ENCODE measurements at regions not wholly inside any gene's neighbourhood (a gene's known extent, or its start where the extent isn't known, plus 50 kb on each side); places are given as distances from the start of the nearest gene placed in this dataset.

DNA sequence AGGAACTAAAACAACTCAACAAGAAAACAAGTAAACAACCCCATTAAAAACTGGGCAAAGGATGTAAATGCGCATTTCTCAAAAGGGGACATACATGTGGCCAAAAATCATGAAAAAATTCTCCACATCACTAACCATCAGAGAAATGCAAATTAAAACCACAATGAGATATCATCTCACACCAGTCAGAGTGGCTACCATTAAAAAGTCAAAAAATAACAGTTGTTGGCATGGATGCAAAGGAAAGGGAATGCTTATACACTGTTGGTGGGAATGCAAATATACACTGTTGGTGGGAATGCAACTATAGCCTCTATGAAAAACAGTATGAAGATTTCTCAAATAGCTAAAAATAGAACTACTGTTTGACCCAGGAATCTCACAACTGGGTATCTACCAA, 60.0 kb upstream of the LANCL2 start:
- no peak for DNase-seq
- peaks cover 4% of the 10 kb centered on the region for H3K27me3 Mint-ChIP-seq (ENCODE audit: low read depth, poor library complexity)
- no peaks in the 10 kb centered on the region for H3K4me1 Mint-ChIP-seq
- H3K27ac Mint-ChIP-seq = no peak overlapping the region
- no peaks in the 10 kb centered on the region for H3K36me3 Mint-ChIP-seq (ENCODE audit: low read depth)
- TF ChIP-seq, protein P1, sequence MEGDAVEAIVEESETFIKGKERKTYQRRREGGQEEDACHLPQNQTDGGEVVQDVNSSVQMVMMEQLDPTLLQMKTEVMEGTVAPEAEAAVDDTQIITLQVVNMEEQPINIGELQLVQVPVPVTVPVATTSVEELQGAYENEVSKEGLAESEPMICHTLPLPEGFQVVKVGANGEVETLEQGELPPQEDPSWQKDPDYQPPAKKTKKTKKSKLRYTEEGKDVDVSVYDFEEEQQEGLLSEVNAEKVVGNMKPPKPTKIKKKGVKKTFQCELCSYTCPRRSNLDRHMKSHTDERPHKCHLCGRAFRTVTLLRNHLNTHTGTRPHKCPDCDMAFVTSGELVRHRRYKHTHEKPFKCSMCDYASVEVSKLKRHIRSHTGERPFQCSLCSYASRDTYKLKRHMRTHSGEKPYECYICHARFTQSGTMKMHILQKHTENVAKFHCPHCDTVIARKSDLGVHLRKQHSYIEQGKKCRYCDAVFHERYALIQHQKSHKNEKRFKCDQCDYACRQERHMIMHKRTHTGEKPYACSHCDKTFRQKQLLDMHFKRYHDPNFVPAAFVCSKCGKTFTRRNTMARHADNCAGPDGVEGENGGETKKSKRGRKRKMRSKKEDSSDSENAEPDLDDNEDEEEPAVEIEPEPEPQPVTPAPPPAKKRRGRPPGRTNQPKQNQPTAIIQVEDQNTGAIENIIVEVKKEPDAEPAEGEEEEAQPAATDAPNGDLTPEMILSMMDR (IDR thresholded peaks at IDR 0.05) = no peak
- H3K4me3 Mint-ChIP-seq = no peak overlapping the region
- H3K9me3 Mint-ChIP-seq = peaks cover 5% of the 10 kb centered on the region

DNA sequence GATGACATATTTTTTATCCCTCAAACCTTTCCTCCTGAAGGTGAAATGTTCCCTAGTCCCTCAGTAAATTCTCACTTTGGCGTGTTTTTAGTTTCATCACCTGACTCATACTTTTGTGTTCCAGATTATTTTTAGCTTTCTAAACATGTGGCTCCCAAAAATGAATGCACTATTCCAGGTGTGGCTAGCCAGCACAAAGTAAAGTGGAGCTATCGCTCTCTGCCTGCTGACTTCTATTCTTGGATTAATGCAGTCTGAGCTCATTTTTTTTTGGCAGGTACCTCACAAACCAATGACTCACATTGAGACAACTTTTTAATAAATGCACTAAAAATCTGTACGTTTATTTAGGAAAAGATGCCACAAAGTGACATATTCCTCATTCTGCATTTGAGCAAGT, 58.8 kb upstream of the LANCL2 start:
- no peak overlapping the region for H3K27ac Mint-ChIP-seq
- no peaks in the 10 kb centered on the region for H3K36me3 Mint-ChIP-seq (ENCODE audit: low read depth)
- peaks cover 4% of the 10 kb centered on the region for H3K27me3 Mint-ChIP-seq (ENCODE audit: low read depth, poor library complexity)
- peaks cover 11% of the 10 kb centered on the region for H3K9me3 Mint-ChIP-seq
- H3K4me3 Mint-ChIP-seq = no peak overlapping the region
- no peaks in the 10 kb centered on the region for H3K4me1 Mint-ChIP-seq
- no peak for DNase-seq
- TF ChIP-seq, protein P1 (IDR thresholded peaks at IDR 0.05) = no peak

DNA sequence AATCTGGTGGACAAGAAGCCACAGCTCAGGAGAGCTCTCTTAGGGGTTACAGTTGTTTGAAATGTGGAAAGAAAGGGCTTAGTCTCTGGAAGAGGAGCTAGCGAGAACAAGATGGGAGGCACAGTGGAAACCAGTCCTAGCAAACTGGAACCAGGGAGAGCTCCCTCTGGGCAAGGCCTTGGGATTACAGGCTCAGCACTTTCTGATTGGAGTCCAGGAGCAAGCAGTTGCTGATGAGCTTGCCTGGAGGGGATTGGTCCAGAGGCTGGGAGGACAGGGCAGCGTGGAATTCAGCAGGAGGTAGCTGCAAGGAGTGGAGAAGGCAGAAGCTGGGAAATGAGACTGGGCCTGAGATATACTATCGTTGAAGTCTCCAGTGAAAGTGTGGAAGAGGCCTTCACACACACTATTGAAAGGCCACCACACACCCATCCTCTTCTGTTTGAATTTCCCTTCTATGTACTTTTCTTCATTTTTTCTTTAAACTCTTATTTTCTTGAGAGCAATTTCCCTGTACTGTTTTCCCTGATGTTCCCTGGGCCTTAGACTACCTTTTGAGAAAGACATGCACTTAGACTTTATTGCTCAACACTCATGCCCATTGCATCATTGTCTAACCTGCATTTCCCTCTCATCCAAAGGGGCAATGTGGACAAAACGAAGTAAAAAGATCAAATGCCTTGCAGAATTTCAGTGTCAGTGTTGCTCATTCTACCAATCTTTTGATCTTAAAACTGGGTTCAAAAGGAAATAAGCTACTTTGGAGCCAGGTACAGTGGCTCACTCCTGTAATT, 57.8 kb upstream of the LANCL2 start:
- peaks cover 15% of the 10 kb centered on the region for H3K9me3 Mint-ChIP-seq
- H3K4me1 Mint-ChIP-seq = no peaks in the 10 kb centered on the region
- no peak for DNase-seq
- peaks cover 4% of the 10 kb centered on the region for H3K27me3 Mint-ChIP-seq (ENCODE audit: low read depth, poor library complexity)
- no peak overlapping the region for H3K4me3 Mint-ChIP-seq
- H3K27ac Mint-ChIP-seq = peak overlapping the region; percentile 72
- H3K36me3 Mint-ChIP-seq (ENCODE audit: low read depth) = no peaks in the 10 kb centered on the region
- TF ChIP-seq, protein P1 (IDR thresholded peaks at IDR 0.05) = no peak

DNA sequence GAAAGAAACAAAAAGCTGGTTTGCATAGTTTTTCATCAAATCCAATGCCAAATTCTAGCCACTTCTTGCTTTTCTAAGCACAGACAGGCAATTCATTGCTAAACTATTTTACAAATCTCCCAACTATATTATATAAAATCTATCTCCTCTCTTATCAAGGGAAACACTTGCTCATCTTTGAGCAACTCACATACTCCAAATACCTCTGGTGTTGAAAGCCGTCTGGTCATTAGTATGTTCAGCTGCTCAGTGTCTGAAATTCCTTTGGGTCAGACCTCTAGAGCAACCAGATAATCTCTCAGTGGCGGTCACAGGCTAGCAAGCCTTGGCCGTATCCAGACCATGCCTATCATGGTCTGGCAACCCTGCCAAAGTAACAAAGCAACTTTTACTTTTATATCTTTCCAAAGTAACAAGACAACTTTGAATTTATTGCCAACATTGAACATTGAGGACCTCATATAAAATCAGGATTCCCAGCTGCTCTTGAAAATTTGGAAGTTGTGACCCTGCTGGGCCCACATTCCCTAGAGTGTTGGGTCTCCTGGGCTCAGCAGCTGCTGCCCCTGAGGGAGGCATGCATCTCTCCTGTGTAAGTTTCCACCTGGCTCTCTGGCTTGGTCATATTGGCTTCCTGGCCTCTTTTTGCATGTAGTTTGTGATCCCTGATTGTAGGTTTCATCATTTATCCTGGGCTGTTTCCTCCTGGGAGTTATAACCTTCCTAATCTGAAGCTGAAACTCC, 56.8 kb upstream of the LANCL2 start:
- no peak for DNase-seq
- H3K27me3 Mint-ChIP-seq (ENCODE audit: low read depth, poor library complexity) = no peaks in the 10 kb centered on the region
- no peaks in the 10 kb centered on the region for H3K4me1 Mint-ChIP-seq
- H3K36me3 Mint-ChIP-seq (ENCODE audit: low read depth) = no peaks in the 10 kb centered on the region
- H3K9me3 Mint-ChIP-seq = peaks cover 23% of the 10 kb centered on the region
- no peak overlapping the region for H3K27ac Mint-ChIP-seq
- no peak overlapping the region for H3K4me3 Mint-ChIP-seq
- TF ChIP-seq, protein P1 (IDR thresholded peaks at IDR 0.05) = no peak

DNA sequence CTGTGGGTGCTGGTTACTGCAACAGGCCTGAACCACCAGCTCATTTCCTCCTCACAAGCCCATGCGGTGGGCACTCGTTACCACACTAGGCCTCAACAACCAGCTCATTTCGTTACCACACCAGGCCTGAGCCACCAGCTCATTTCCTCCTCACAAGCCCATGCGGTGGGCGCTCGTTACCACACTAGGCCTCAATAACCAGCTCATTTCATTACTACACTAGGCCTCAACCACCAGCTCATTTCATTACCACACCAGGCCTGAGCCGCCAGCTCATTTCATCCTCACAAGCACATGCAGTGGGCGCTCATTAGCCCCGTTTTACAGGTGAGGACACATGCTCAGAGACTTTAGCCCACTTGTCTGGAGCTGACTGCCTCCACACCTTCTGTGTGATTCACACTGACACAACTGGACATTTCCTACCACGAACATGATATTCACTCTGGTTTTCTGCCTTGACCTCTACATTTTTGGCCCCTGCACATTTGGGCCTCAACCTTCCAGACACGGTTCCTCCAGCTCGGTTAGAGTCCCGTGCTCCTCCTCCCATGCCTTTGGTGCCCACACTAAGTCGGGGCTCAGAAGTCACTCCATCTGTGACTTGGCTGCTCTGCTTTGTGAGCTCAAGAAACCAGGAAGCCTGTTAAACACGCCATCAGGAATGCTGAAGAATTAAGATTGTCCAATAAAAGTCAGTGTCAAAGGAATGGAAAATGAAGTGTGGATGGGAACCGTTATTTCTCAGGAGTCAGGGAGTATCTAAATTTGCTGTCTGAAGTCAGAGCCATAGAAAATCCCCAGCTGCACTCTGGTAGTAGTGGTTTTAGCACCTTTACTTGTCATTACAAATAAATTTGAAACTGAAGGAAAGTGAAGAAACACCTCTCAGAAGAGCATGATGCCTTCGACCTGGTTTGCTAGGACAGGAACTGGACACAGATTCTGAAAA, 55.8 kb upstream of the LANCL2 start:
- Mint-ChIP-seq H3K27me3 (ENCODE audit: low read depth, poor library complexity) (no peaks in the 10 kb centered on the region), H3K4me3 (no peak overlapping the region), H3K9me3 (peaks cover 23% of the 10 kb centered on the region), H3K36me3 (ENCODE audit: low read depth) (no peaks in the 10 kb centered on the region), H3K4me1 (no peaks in the 10 kb centered on the region), H3K27ac (no peak overlapping the region)
- DNase-seq = no peak
- TF ChIP-seq, protein P1 (IDR thresholded peaks at IDR 0.05) = no peak
